ENCODE measurements at regions not wholly inside any gene's neighbourhood (a gene's known extent, or its start where the extent isn't known, plus 50 kb on each side); places are given as distances from the start of the nearest gene placed in this dataset.

DNA sequence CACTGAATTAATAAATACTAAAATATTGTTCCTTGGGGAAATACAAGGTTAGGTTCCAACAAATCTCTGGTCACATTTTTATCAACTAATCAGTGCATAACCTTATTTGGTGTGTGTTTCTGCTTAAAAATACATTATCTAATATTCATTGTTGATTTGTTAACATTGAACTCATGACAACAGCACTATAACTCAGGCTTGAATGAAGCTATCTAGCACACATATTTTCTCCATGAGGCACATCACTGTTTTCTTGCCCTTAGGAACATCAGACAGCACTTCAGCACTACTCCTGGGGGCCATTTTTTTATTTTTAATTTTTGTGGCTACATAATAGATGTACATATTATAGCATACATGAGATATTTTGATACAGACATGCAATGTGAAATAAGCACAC is 277.2 kb upstream of the NT5E start:
- H3K4me1 ChIP-seq, result no peaks in the 10 kb centered on the region
- no peak for TF ChIP-seq POLR2AphosphoS5 (IDR thresholded peaks at IDR 0.05)
- no peak overlapping the region for H3K27ac ChIP-seq
- intact Hi-C loops (cut with DNase I), result no loop called here
- no peak for DNase-seq
- H3K36me3 ChIP-seq, result no peaks in the 10 kb centered on the region
- H3K9me3 ChIP-seq, result no peaks in the 10 kb centered on the region
- no peaks in the 10 kb centered on the region for H3K27me3 ChIP-seq
- H3K4me3 ChIP-seq, result no peak overlapping the region

DNA sequence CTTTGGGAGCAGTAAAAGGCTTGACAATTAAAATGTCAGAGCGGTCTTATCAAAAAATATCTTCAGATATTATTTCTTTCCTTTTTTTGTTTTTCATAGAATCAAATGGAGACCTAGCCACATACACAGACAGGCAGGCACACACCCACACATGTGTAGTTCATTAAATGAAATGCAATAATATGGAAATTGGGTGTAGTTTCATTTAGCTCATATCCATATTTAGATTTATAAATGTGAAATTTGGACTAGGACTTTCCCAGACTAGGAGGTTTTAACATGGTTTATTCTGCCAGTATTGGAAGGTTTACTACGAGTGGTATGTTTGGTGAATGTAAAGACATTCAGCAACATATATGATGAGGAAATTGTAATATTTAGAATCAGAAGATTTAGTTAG is 277.7 kb upstream of the NT5E start:
- no peaks in the 10 kb centered on the region for H3K36me3 ChIP-seq
- no peak overlapping the region for H3K4me3 ChIP-seq
- H3K9me3 ChIP-seq, result no peaks in the 10 kb centered on the region
- TF ChIP-seq EP300 (IDR thresholded peaks at IDR 0.05) (no peak), POLR2A (IDR thresholded peaks at IDR 0.05) (no peak), POLR2AphosphoS5 (IDR thresholded peaks at IDR 0.05) (no peak)
- TF ChIP-seq, protein P1, sequence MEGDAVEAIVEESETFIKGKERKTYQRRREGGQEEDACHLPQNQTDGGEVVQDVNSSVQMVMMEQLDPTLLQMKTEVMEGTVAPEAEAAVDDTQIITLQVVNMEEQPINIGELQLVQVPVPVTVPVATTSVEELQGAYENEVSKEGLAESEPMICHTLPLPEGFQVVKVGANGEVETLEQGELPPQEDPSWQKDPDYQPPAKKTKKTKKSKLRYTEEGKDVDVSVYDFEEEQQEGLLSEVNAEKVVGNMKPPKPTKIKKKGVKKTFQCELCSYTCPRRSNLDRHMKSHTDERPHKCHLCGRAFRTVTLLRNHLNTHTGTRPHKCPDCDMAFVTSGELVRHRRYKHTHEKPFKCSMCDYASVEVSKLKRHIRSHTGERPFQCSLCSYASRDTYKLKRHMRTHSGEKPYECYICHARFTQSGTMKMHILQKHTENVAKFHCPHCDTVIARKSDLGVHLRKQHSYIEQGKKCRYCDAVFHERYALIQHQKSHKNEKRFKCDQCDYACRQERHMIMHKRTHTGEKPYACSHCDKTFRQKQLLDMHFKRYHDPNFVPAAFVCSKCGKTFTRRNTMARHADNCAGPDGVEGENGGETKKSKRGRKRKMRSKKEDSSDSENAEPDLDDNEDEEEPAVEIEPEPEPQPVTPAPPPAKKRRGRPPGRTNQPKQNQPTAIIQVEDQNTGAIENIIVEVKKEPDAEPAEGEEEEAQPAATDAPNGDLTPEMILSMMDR (IDR thresholded peaks at IDR 0.05), result no peak
- H3K27me3 ChIP-seq, result no peaks in the 10 kb centered on the region
- H3K27ac ChIP-seq, result no peak overlapping the region
- DNase-seq, result no peak
- intact Hi-C loops (cut with DNase I), result no loop called here
- WGBS, 2 donors, result 80 to 89% methylated on average over 2 of the region's 2 CpGs
- no peaks in the 10 kb centered on the region for H3K4me1 ChIP-seq

DNA sequence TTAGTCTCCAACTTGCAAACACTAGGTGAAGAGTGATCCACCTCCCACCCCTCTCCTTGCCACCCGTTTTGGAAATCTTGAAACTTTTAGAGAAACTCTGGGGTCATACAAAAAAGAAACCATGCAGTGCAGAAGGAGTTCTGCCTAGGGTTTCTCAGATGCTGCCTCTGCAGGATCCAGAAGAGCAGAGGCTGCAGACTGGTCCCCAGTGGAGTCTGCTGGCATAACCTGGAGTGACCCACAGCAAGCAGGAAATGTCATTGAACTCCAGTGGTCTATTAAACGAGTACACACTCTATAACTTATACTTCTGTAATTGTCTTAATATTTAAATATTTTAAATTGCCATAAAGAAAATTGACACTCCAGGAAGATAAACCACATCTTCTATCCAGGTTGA is 280.7 kb upstream of the NT5E start:
- Histone ChIP-seq H3K27me3 (no peaks in the 10 kb centered on the region), H3K4me1 (no peaks in the 10 kb centered on the region), H3K4me3 (no peak overlapping the region), H3K9me3 (no peaks in the 10 kb centered on the region), H3K36me3 (no peaks in the 10 kb centered on the region), H3K27ac (no peak overlapping the region)
- intact Hi-C loops (cut with DNase I), result no loop called here
- TF ChIP-seq EP300 (IDR thresholded peaks at IDR 0.05) (no peak), POLR2AphosphoS5 (IDR thresholded peaks at IDR 0.05) (no peak), POLR2A (IDR thresholded peaks at IDR 0.05) (no peak)
- TF ChIP-seq, protein P1 (IDR thresholded peaks at IDR 0.05), result no peak
- no peak for DNase-seq
- 22 to 24% methylated on average over 2 of the region's 2 CpGs for WGBS, 2 donors

DNA sequence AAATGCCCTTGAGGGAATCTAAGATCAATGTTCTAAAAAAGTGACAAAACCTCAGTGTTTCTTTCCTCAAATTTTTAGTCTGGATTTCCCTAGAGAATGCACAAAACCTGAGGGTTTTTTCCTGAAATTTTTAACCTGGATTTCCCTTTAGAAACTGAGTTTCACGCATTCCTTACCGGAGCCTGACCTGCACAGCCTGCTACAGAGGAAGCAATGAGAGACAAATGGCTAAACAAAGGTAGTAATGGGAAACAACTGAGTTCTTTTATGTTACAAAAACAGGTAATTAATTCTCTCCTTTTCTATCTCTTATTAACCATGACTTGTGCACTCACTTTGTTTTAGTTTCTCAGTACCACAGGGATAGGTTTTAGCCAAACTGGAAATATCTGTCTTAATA is 281.7 kb upstream of the NT5E start:
- no peak for TF ChIP-seq EP300 (IDR thresholded peaks at IDR 0.05)
- no peak for TF ChIP-seq POLR2A (IDR thresholded peaks at IDR 0.05)
- TF ChIP-seq, protein P1 (IDR thresholded peaks at IDR 0.05), result no peak
- no peak for TF ChIP-seq POLR2AphosphoS5 (IDR thresholded peaks at IDR 0.05)
- no peak overlapping the region for H3K27ac ChIP-seq
- DNase-seq, result no peak
- H3K4me1 ChIP-seq, result no peaks in the 10 kb centered on the region
- no peaks in the 10 kb centered on the region for H3K36me3 ChIP-seq
- intact Hi-C loops (cut with DNase I), result no loop called here
- H3K9me3 ChIP-seq, result no peaks in the 10 kb centered on the region
- WGBS, 2 donors, result 72 to 75% methylated on average over 2 of the region's 2 CpGs
- no peaks in the 10 kb centered on the region for H3K27me3 ChIP-seq
- no peak overlapping the region for H3K4me3 ChIP-seq

DNA sequence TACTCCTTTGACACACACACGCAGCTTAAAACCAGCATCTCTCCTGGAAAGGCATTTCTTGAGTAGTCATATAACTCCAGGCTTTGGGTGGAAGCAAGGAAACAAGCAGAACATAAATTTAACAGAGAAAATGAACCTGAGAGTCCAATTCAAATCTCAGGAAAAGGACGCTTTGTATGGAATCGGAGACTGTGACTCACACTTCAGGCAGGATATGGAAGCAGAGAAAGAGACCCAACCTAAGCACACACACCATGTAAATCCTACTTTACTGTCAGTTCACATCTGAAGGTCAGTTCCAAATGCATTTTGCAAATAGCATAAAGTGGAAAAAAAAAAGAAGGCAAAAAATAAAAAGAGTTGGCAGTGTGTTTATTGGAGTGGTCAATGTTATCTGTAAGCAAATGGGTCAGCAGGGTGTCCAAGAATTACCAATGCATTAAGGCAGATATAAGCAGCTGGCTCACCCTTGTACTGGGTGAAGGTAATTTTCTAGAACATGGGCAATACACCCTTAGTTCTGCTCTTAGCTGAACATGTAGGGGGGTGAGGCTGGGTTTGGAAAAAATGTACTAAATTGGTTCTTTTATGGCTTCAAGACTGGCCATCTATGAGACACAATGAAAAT is 283.7 kb upstream of the NT5E start:
- no peak overlapping the region for H3K27ac ChIP-seq
- TF ChIP-seq, protein P1 (IDR thresholded peaks at IDR 0.05), result no peak
- TF ChIP-seq POLR2A (IDR thresholded peaks at IDR 0.05) (no peak), POLR2AphosphoS5 (IDR thresholded peaks at IDR 0.05) (no peak), EP300 (IDR thresholded peaks at IDR 0.05) (no peak)
- H3K27me3 ChIP-seq, result no peaks in the 10 kb centered on the region
- 91% methylated on average over 3 of the region's 3 CpGs for WGBS, 2 donors
- H3K9me3 ChIP-seq, result no peaks in the 10 kb centered on the region
- no peak overlapping the region for H3K4me3 ChIP-seq
- DNase-seq, result no peak
- no peaks in the 10 kb centered on the region for H3K4me1 ChIP-seq
- intact Hi-C loops (cut with DNase I), result no loop called here
- H3K36me3 ChIP-seq, result no peaks in the 10 kb centered on the region

Data from sigmoid colon (tissue), 6 donors.